Activated CD4-positive, alpha-beta memory T cell treated with anti-CD3 and anti-CD28 coated beads for 36 hours (primary cell): ENCODE measurements at regions not wholly inside any gene's neighbourhood (a gene's known extent, or its start where the extent isn't known, plus 50 kb on each side); places are given as distances from the start of the nearest gene placed in this dataset.
"Not testable (repeated sequence)": the region's sequence is repeated elsewhere in the genome, so short reads cannot be mapped to it uniquely, and the experiment has no call there.

Experiments
- CTCF ChIA-PET: fragments of 350-600 bp; sonication (Branson Sonifier 250); formaldehyde crosslinking; loops from one replicate; lab custom pipeline; 2021; ENCODE audit warnings: antibody characterized with exemption, inconsistent platforms; lab: Charles Lee
- POLR2A ChIA-PET: fragments of 350-600 bp; sonication (Branson Sonifier 250); formaldehyde crosslinking; loops from one replicate; lab custom pipeline; 2021; ENCODE audit warnings: antibody characterized with exemption; lab: Charles Lee
- DNase-seq: peaks from one replicate; pipeline ENCODE4 v3.0.0-alpha.2; 2020
- H3K27ac Mint-ChIP-seq: one replicate; pipeline ENCODE4 v1.8.0; 2021; ENCODE audit warnings: mixed read lengths
- H3K27me3 Mint-ChIP-seq: one replicate; pipeline ENCODE4 v1.8.0; 2021; ENCODE audit warnings: mixed read lengths
- H3K36me3 Mint-ChIP-seq: one replicate; pipeline ENCODE4 v1.8.0; 2021; ENCODE audit warnings: mixed read lengths
- H3K4me1 Mint-ChIP-seq: one replicate; pipeline ENCODE4 v1.8.0; 2021; ENCODE audit warnings: low read depth, mixed read lengths
- H3K4me3 Mint-ChIP-seq: one replicate; pipeline ENCODE4 v1.8.0; 2021; ENCODE audit warnings: mild to moderate bottlenecking, mixed read lengths
- H3K9me3 Mint-ChIP-seq: one replicate; pipeline ENCODE4 v1.8.0; 2021; ENCODE audit warnings: mixed read lengths
- intact Hi-C: fragments of 100-400 bp; cut with micrococcal nuclease; formaldehyde crosslinking; loops from one replicate; pipeline ENCODE4 v1.15.1; 2023

- no peak for DNase-seq
- peaks cover 21% of the 10 kb centered on the region for H3K9me3 Mint-ChIP-seq
- ChIA-PET CTCF (no interaction called here), POLR2A (no interaction called here)
- H3K4me1 Mint-ChIP-seq: no peaks in the 10 kb centered on the region
- intact Hi-C loops: no loop called here
- no peak overlapping the region for H3K27ac Mint-ChIP-seq
- no peaks in the 10 kb centered on the region for H3K27me3 Mint-ChIP-seq
- H3K4me3 Mint-ChIP-seq: no peak overlapping the region
- H3K36me3 Mint-ChIP-seq: peaks cover 5% of the 10 kb centered on the region
These were observed 847.2 kb upstream of the B3GALT2 start for GRCh38 chr1:194033646-194034045.

DNA sequence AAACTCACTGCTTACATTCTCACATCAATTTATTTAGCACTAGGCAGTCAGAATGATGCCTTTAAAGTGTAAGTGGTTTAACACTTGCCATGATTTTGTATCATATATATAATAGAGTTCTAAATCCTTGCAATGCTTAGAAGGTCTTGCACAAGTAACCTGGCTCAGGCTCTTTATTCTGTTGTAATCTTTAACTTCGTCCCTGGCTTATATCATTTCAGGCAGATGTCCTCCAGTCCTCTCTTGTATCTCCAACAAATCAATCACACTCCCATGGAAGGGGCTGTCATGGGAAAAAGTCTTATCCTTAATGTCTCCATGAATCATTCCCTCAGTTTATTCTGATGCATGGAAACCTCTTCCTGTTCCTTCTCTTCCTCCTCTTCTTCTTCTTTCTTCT lies 841.6 kb upstream of the B3GALT2 start:
- H3K9me3 Mint-ChIP-seq: peaks cover 7% of the 10 kb centered on the region

GRCh38 chr1:194026422-194026821 lies 840.0 kb upstream of the B3GALT2 start:
- ChIA-PET POLR2A (no interaction called here), CTCF (no interaction called here)
- no peaks in the 10 kb centered on the region for H3K27me3 Mint-ChIP-seq
- H3K36me3 Mint-ChIP-seq: no peaks in the 10 kb centered on the region
- H3K4me1 Mint-ChIP-seq: no peaks in the 10 kb centered on the region
- peaks cover 5% of the 10 kb centered on the region for H3K9me3 Mint-ChIP-seq
- H3K27ac Mint-ChIP-seq: no peak overlapping the region
- intact Hi-C loops: no loop called here
- no peak for DNase-seq
- H3K4me3 Mint-ChIP-seq: no peak overlapping the region

More for the DNA sequence above, 841.6 kb upstream of the B3GALT2 start:
- CTCF ChIA-PET: no interaction called here
- Mint-ChIP-seq H3K36me3 (no peaks in the 10 kb centered on the region), H3K27ac (no peak overlapping the region), H3K4me3 (no peak overlapping the region), H3K4me1 (no peaks in the 10 kb centered on the region), H3K27me3 (no peaks in the 10 kb centered on the region)
- POLR2A ChIA-PET: no interaction called here
- intact Hi-C loops: no loop called here
- no peak for DNase-seq

GRCh38 chr1:194024659-194025058 lies 838.2 kb upstream of the B3GALT2 start:
- Mint-ChIP-seq H3K27ac (no peak overlapping the region), H3K4me1 (no peaks in the 10 kb centered on the region), H3K36me3 (no peaks in the 10 kb centered on the region), H3K4me3 (no peak overlapping the region), H3K9me3 (peaks cover 5% of the 10 kb centered on the region), H3K27me3 (no peaks in the 10 kb centered on the region)
- ChIA-PET CTCF (no interaction called here), POLR2A (no interaction called here)
- intact Hi-C loops: no loop called here
- no peak for DNase-seq

GRCh38 chr1:194014014-194014413 lies 827.6 kb upstream of the B3GALT2 start:
- intact Hi-C loops: no loop called here
- ChIA-PET POLR2A (no interaction called here), CTCF (no interaction called here)
- H3K4me3 Mint-ChIP-seq: no peak overlapping the region
- H3K4me1 Mint-ChIP-seq: no peaks in the 10 kb centered on the region
- DNase-seq: no peak
- H3K36me3 Mint-ChIP-seq: peaks cover 2% of the 10 kb centered on the region
- H3K27me3 Mint-ChIP-seq: no peaks in the 10 kb centered on the region
- H3K27ac Mint-ChIP-seq: no peak overlapping the region
- H3K9me3 Mint-ChIP-seq: peaks cover 15% of the 10 kb centered on the region

GRCh38 chr1:194013561-194013960 lies 827.1 kb upstream of the B3GALT2 start:
- Mint-ChIP-seq H3K9me3 (peaks cover 16% of the 10 kb centered on the region), H3K27me3 (no peaks in the 10 kb centered on the region), H3K36me3 (peaks cover 2% of the 10 kb centered on the region), H3K4me3 (no peak overlapping the region), H3K27ac (no peak overlapping the region), H3K4me1 (no peaks in the 10 kb centered on the region)
- intact Hi-C loops: no loop called here
- ChIA-PET POLR2A (no interaction called here), CTCF (no interaction called here)
- no peak for DNase-seq

GRCh38 chr1:194004146-194004545 lies 817.7 kb upstream of the B3GALT2 start:
- H3K27ac Mint-ChIP-seq: no peak overlapping the region
- H3K9me3 Mint-ChIP-seq: peaks cover 20% of the 10 kb centered on the region
- no peaks in the 10 kb centered on the region for H3K36me3 Mint-ChIP-seq
- H3K27me3 Mint-ChIP-seq: no peaks in the 10 kb centered on the region
- ChIA-PET CTCF (no interaction called here), POLR2A (no interaction called here)
- no peak for DNase-seq
- no peak overlapping the region for H3K4me3 Mint-ChIP-seq
- H3K4me1 Mint-ChIP-seq: no peaks in the 10 kb centered on the region
- intact Hi-C loops: no loop called here

DNA sequence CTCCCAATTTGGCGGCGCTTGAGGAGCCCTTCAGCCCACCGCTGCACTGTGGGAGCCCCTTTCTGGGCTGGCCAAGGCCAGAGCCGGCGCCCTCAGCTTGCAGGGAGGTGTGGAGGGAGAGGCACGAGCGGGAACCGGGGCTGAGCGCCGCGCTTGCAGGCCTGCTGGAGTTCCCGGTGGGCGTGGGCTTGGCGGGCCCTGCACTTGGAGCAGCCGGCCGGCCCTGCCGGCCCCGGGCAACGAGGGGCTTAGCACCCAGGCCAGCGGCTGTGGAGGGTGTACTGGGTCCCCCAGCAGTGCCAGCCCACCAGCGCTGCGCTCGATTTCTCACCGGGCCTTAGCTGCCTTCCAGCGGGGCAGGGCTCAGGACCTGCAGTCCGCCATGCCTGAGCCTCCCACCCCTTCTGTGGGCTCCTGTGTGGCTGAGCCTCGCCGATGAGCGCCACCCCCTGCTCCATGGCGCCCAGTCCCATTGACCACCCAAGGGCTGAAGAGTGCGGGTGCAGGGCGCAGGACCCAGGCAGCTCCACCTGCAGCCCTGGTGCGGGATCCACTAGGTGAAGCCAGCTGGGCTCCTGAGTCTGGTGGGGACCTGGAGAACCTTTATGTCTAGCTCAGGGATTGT lies 815.4 kb upstream of the B3GALT2 start:
- H3K36me3 Mint-ChIP-seq, H3K4me1 Mint-ChIP-seq, DNase-seq, intact Hi-C loops, CTCF ChIA-PET, H3K27ac Mint-ChIP-seq, H3K4me3 Mint-ChIP-seq, POLR2A ChIA-PET, H3K27me3 Mint-ChIP-seq: not testable (repeated sequence)
- H3K9me3 Mint-ChIP-seq: peaks cover 13% of the 10 kb centered on the region

- Mint-ChIP-seq H3K4me3 (no peak overlapping the region), H3K36me3 (peaks cover 18% of the 10 kb centered on the region), H3K4me1 (no peaks in the 10 kb centered on the region), H3K27ac (no peak overlapping the region), H3K9me3 (peaks cover 39% of the 10 kb centered on the region), H3K27me3 (no peaks in the 10 kb centered on the region)
- intact Hi-C loops: no loop called here
- ChIA-PET CTCF (no interaction called here), POLR2A (no interaction called here)
- DNase-seq: no peak
These were observed 802.5 kb upstream of the B3GALT2 start for GRCh38 chr1:193988885-193989284.

- Mint-ChIP-seq H3K9me3 (peaks cover 3% of the 10 kb centered on the region), H3K27ac (no peak overlapping the region), H3K4me3 (no peak overlapping the region), H3K27me3 (no peaks in the 10 kb centered on the region), H3K36me3 (no peaks in the 10 kb centered on the region), H3K4me1 (no peaks in the 10 kb centered on the region)
- no peak for DNase-seq
- ChIA-PET CTCF (no interaction called here), POLR2A (no interaction called here)
- intact Hi-C loops: no loop called here
These were observed 792.8 kb upstream of the B3GALT2 start for GRCh38 chr1:193979219-193979618.

- no peaks in the 10 kb centered on the region for H3K4me1 Mint-ChIP-seq
- peaks cover 3% of the 10 kb centered on the region for H3K9me3 Mint-ChIP-seq
- no peaks in the 10 kb centered on the region for H3K36me3 Mint-ChIP-seq
- intact Hi-C loops: no loop called here
- POLR2A ChIA-PET: no interaction called here
- CTCF ChIA-PET: no interaction called here
- no peak overlapping the region for H3K4me3 Mint-ChIP-seq
- no peaks in the 10 kb centered on the region for H3K27me3 Mint-ChIP-seq
- no peak overlapping the region for H3K27ac Mint-ChIP-seq
- no peak for DNase-seq
These were observed 787.9 kb upstream of the B3GALT2 start for GRCh38 chr1:193974286-193974798.

- POLR2A ChIA-PET: no interaction called here
These were observed 787.0 kb upstream of the B3GALT2 start for GRCh38 chr1:193973428-193973827.

GRCh38 chr1:193971595-193971994 lies 785.2 kb upstream of the B3GALT2 start:
- Mint-ChIP-seq H3K4me3 (no peak overlapping the region), H3K36me3 (no peaks in the 10 kb centered on the region), H3K27ac (no peak overlapping the region), H3K4me1 (no peaks in the 10 kb centered on the region), H3K27me3 (no peaks in the 10 kb centered on the region), H3K9me3 (peaks cover 1% of the 10 kb centered on the region)
- DNase-seq: no peak
- ChIA-PET CTCF (no interaction called here), POLR2A (no interaction called here)
- intact Hi-C loops: no loop called here

More at GRCh38 chr1:193973428-193973827, 787.0 kb upstream of the B3GALT2 start:
- no peaks in the 10 kb centered on the region for H3K4me1 Mint-ChIP-seq
- DNase-seq: no peak
- intact Hi-C loops: no loop called here
- H3K27ac Mint-ChIP-seq: no peak overlapping the region
- H3K4me3 Mint-ChIP-seq: no peak overlapping the region
- no peaks in the 10 kb centered on the region for H3K27me3 Mint-ChIP-seq
- peaks cover 3% of the 10 kb centered on the region for H3K9me3 Mint-ChIP-seq
- no peaks in the 10 kb centered on the region for H3K36me3 Mint-ChIP-seq
- CTCF ChIA-PET: interaction anchor here (0.5 kb wide), 1 partner anchor 501 kb away, joined by 3 read pairs; no protein-coding TSS in a partner anchor
